ENCODE measurements at regions not wholly inside any gene's neighbourhood (a gene's known extent, or its start where the extent isn't known, plus 50 kb on each side); places are given as distances from the start of the nearest gene placed in this dataset.

GRCh38 chr7:115230882-115231571, 309.1 kb downstream of the MDFIC start:
- no peak overlapping the region for H3K27ac ChIP-seq
- H3K27me3 ChIP-seq: no peaks in the 10 kb centered on the region
- H3K4me1 ChIP-seq: no peaks in the 10 kb centered on the region
- H3K36me3 ChIP-seq: no peaks in the 10 kb centered on the region
- H3K9me3 ChIP-seq: no peaks in the 10 kb centered on the region
- intact Hi-C loops (cut with DNase I): no loop called here
- TF ChIP-seq CTCF (IDR thresholded peaks at IDR 0.05): no peak
- H3K9ac ChIP-seq (ENCODE audit: low read depth in 2 of 2, low read length in 2 of 2): no peak overlapping the region
- no peak for DNase-seq
- H3K4me3 ChIP-seq: no peak overlapping the region

GRCh38 chr7:115229401-115230105, 307.7 kb downstream of the MDFIC start:
- no peaks in the 10 kb centered on the region for H3K36me3 ChIP-seq
- H3K4me3 ChIP-seq: no peak overlapping the region
- no peak overlapping the region for H3K27ac ChIP-seq
- H3K9me3 ChIP-seq: no peaks in the 10 kb centered on the region
- DNase-seq: no peak
- H3K9ac ChIP-seq (ENCODE audit: low read depth in 2 of 2, low read length in 2 of 2): no peak overlapping the region
- H3K27me3 ChIP-seq: no peaks in the 10 kb centered on the region
- no peak for TF ChIP-seq CTCF (IDR thresholded peaks at IDR 0.05)
- intact Hi-C loops (cut with DNase I): no loop called here
- no peaks in the 10 kb centered on the region for H3K4me1 ChIP-seq

DNA sequence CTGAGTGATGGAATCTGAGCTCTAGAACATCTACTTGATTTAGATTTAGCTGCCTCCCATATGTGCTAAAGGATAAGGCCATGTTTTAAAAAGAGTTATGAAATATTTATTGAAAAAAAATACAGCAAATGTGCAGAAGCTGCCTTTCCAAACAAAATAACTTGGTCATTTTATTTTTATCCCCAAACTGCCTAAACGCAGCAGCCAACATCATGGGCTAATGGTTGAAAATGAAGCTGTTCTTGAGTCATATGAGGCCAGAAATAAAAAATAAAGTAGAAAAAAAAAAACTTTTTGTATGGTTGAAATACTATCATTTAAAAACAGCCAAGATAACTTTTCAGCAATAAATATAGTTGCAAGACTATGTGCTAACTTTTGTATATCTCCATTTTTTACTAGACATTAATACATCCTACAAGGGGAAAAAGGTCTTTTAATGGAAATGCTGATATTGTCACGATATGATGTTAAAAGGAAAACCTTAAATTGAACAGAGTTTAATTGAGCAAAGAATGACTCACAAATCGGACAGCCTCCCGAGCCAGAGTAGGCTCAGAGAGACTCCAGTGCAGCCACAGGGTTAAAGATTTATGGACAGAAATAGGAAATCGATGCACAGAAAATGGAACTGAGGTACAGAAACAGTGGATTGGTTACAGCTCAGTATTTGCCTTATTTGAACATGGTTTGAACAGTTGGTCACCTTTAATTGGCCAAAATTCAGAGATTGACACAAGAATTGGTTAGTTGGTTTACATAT, 305.8 kb downstream of the MDFIC start:
- DNase-seq: no peak
- Histone ChIP-seq H3K4me1 (no peaks in the 10 kb centered on the region), H3K27me3 (no peaks in the 10 kb centered on the region), H3K9ac (ENCODE audit: low read depth in 2 of 2, low read length in 2 of 2) (no peak overlapping the region), H3K9me3 (no peaks in the 10 kb centered on the region), H3K27ac (no peak overlapping the region), H3K4me3 (no peak overlapping the region), H3K36me3 (no peaks in the 10 kb centered on the region)
- intact Hi-C loops (cut with DNase I): no loop called here
- TF ChIP-seq CTCF (IDR thresholded peaks at IDR 0.05): no peak

- H3K27me3 ChIP-seq: no peaks in the 10 kb centered on the region
- H3K27ac ChIP-seq: no peak overlapping the region
- H3K9ac ChIP-seq (ENCODE audit: low read depth in 2 of 2, low read length in 2 of 2): no peak overlapping the region
- intact Hi-C loops (cut with DNase I): no loop called here
- H3K9me3 ChIP-seq: no peaks in the 10 kb centered on the region
- no peaks in the 10 kb centered on the region for H3K4me1 ChIP-seq
- H3K36me3 ChIP-seq: no peaks in the 10 kb centered on the region
- no peak for TF ChIP-seq CTCF (IDR thresholded peaks at IDR 0.05)
- no peak overlapping the region for H3K4me3 ChIP-seq
- no peak for DNase-seq
Observed at GRCh38 chr7:115226410-115226809, 304.5 kb downstream of the MDFIC start.

GRCh38 chr7:115224922-115225321, 303.0 kb downstream of the MDFIC start:
- Histone ChIP-seq H3K9me3 (no peaks in the 10 kb centered on the region), H3K4me1 (no peaks in the 10 kb centered on the region), H3K27ac (no peak overlapping the region), H3K36me3 (no peaks in the 10 kb centered on the region), H3K4me3 (no peak overlapping the region), H3K9ac (ENCODE audit: low read depth in 2 of 2, low read length in 2 of 2) (no peak overlapping the region), H3K27me3 (no peaks in the 10 kb centered on the region)
- no peak for TF ChIP-seq CTCF (IDR thresholded peaks at IDR 0.05)
- no peak for DNase-seq
- intact Hi-C loops (cut with DNase I): no loop called here

All from colonic mucosa (tissue), 4 donors.